OCI-M2 (cell line): ENCODE measurements at regions not wholly inside any gene's neighbourhood (a gene's known extent, or its start where the extent isn't known, plus 50 kb on each side); places are given as distances from the start of the nearest gene placed in this dataset.
"Not testable (repeated sequence)": the region's sequence is repeated elsewhere in the genome, so short reads cannot be mapped to it uniquely, and the experiment has no call there.

ENCODE experiments used
- DNase-seq: peaks from one replicate; lab custom pipeline; 2025; ENCODE audit not compliant: unreplicated experiment; lab: John Stamatoyannopoulos, UW

DNA sequence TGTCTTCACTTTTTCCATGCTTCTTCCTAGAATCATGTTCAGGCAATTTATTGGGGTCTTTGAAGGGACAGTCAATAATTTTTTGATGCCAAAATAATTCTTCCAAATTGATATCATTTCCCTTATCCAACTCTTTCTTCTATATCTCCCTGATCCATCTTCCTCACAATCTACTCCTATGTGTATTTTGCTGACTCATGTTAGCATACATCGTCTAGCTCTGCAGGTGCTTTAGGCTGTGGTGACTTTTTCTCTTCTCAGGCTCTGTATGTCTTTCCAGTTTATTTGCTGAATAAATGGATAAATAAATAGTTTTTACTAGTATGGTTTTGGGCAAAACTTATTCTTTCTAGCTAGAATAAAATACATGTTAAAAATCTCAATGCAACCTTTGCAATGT lies 1650.9 kb upstream of the TMEFF2 start:
- no peak for DNase-seq

DNA sequence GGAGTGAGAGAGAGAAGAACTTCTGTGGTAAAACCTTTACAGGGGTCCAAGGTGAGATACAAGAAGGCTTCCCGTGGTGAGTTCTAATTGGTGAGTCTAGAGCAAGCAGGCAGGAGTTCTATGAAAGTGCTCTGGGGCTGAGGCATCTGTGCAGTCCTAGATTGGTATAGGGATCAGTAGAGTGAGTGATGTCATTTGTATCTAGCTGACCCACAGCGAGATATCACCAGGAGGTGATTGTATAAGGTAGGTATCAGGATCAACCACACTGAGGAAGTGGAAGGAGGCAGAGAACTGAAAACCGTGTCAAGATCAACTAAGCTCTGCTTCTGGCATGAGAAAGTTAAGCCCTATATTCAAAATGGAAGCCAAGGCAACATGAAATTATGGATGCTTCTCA lies 1648.9 kb upstream of the TMEFF2 start:
- DNase-seq = no peak

DNA sequence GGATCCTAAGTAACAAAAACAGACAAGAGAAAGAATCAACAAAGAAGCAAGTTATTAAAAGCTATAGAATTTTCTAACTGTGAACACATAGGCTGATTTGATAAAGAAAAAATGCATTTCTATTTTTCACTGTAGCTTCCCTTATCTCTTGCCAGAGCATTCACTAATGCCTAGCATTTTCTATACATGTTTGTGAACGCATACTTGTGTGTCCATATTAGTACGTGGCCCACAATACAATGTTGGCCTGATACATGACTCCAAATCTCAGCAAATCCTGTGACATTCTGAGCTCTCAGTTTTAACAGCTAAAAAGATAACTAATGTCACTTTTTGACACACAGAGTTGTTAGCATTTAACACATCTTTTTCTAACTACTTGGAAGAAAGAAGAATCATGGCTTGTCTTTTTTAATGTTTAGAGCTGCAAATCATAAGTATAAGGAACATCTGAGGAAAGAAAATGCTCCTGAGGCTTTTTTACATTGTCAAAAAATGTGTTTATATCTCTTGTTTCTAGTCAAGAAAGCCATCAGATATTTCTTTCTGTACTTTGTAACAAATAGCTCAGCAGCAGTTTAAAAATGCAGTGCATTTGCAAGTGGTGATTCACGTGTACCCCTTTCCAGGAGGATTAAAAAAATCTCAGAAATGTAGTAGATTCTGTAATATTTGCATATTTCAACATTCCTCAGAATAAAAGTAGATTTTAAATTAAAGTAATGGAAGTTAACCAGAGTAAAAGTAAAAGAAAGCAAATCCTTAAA lies 1646.8 kb upstream of the TMEFF2 start:
- no peak for DNase-seq

DNA sequence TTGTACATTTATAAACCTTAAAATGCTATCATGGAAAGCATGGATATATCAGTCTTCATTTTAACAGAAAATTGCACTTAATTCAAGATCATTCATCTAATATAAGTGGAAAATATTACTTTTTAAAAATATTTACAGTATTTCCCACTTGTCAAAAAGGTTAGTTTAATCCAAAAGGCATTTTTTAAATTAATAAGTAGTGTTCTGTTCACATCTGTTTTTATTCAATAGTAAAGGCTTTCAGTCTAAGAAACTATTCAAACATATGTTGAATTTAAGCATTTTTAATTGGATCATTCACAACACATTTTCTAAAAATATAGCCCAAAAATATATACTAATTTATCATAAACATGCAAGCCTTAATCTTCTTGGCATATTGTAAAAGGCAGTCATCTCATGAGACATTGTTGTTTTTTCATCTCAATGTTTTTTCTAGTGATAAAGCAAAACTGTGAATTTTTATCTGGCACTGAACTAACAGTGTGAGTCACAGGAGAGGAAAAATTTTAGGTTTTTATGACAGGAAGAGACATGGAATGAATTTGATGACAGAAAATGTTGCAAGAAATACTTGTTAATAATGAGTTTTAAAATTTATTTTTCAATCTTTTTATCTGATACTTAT lies 1642.5 kb upstream of the TMEFF2 start:
- peak; percentile 65 for DNase-seq

DNA sequence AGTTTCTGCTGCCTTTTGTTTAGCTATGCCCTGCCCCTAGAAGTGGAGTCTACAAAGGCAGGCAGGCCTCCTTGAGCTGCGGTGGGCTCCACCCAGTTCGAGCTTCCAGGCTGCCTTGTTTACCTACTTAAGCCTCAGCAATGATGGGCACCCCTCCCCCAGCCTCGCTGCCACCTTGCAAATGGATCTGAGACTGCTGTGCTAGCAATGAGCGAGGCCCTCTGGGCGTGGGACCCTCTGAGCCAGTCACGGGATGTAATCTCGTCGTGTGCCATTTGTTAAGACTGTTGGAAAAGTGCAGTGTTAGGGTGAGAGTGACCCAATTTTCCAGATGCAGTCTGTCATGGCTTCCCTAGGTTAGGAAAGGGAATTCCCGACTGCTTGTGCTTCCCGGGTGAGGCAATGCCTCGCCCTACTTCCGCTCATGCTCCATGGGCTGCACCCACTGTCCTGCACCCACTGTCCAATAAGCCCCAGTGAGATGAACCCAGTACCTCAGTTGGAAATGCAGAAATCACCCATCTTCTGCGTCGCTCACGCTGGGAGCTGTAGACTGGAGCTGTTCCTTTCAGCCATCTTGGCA lies 1641.8 kb upstream of the TMEFF2 start:
- not testable (repeated sequence) for DNase-seq

DNA sequence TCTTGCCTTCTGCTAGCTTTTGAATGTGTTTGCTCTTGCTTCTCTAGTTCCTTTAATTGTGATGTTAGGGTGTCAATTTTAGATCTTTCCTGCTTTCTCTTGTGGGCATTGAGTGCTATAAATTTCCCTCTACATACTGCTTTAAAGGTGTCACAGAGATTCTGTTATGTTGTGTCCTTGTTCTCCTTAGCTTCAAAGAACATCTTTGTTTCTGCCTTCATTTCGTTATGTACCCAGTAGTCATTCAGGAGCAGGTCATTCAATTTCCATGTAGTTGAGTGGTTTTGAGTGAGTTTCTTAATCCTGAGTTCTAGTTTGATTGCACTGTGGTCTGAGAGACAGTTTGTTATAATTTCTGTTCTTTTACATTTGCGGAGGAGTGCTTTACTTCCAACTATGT lies 1639.2 kb upstream of the TMEFF2 start:
- not testable (repeated sequence) for DNase-seq

DNA sequence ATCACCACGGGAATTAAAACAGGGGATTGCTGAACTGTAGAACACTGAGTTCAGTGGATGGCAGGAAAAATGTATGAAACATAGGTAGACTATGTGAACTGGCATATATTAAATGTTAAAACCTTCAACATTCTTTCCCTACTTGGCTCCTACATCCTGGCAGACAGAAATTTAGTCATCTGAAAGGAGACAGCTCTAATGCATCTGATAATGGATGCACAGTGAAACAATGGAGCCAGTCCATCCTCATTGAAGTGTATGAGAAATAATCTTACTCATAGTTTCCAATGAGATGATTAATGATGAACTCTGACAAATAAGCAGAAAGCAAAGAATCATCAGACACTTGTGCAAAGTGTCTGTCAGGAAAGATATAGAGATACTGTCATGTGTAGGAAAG lies 1629.7 kb upstream of the TMEFF2 start:
- DNase-seq = no peak

DNA sequence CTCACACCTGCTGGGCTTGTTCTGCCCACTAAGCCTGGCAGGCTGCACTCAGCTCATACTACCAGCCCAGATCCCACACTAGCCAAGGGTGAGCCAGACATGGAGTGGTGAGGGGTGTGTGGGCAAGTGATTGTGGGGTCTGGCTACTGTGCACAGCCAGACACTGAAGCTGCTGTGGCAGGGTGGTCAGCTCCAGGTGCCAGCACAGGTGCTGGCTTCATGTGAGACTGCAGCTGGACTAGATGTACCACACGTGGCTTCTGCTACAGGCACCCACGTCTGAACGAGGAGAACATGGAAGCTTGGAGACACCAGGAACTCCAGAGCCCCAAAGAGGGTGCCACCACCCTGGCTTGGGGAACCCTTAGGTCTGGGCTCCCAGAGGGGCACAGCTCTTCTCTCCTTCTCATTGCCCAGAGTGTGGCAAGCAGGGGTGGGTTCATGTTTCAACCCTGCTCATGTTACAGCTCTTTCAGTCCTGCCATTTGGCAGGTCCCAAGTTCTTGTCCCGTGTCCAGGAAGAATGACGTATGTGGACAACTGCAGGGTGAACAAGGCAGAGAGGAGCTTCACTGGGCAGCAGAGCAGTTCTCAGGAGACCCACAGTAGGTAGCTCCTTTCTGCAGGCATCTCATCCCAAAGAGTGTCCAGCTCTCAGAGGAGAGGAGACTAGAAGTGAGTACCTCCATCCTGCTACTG lies 1624.2 kb upstream of the TMEFF2 start:
- DNase-seq = no peak

DNA sequence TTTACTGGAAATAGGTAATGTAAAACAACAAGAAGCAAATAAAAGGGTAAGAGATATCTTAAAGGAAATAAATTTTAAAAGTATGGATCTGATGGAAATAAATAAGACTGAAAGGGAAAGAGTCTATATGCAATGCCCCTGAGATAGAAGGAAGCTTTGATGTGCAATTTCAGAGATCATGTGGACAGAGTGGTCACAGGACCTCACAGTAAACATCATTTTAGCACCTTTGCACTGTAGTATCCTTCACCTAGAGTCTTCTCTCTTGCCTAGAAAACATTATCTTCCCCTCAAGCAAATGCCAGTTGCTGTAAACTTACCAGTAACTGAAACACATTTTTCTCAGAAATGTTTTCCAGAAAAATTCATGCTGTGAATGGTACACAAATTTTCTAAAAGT lies 1621.3 kb upstream of the TMEFF2 start:
- DNase-seq = no peak

DNA sequence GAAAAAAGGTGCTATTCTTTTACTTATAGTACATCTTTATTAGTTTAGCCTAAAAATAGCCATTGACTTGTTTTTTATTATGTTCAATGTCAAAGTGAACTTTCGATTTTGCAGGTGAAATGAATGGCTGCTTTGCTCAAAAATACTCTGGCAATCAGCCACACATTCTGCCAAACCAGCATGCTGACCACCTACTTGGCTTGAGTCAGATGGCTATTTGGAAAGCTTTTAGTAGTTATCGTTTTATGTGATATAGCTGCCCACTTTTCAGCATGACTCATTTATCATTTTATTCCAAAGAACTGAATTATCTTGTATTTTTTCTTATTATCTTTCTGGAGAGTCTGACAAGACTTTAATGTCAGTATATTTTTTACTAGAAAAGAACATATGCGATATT lies 1615.8 kb upstream of the TMEFF2 start:
- DNase-seq = no peak

GRCh38 chr2:193808877-193809276 lies 1614.1 kb upstream of the TMEFF2 start:
- no peak for DNase-seq

GRCh38 chr2:193806088-193806774 lies 1611.5 kb upstream of the TMEFF2 start:
- DNase-seq = no peak

- DNase-seq = no peak
Measured at GRCh38 chr2:193796847-193797246, 1602.1 kb upstream of the TMEFF2 start.

- DNase-seq = no peak
Measured at GRCh38 chr2:193793914-193794313, 1599.2 kb upstream of the TMEFF2 start.

GRCh38 chr2:193783681-193784080 lies 1588.9 kb upstream of the TMEFF2 start:
- no peak for DNase-seq

DNA sequence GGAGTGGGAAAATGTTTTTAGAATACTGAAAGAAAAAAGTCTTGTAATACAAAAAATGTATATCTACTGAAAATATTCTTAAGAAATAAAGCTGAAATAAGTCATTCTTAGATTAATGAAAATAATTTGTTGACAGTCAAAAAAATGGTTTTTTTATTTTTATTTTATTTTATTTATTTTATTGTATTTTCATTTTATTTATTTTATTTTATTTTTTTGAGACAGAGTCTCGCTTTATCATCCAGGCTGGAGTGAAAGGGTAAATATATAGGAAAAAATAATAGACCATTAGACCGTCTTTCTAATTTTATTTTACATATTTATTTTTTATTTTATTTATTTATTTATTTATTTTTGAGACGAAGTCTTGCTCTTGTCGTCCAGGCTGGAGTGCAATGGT lies 1583.6 kb upstream of the TMEFF2 start:
- no peak for DNase-seq

DNA sequence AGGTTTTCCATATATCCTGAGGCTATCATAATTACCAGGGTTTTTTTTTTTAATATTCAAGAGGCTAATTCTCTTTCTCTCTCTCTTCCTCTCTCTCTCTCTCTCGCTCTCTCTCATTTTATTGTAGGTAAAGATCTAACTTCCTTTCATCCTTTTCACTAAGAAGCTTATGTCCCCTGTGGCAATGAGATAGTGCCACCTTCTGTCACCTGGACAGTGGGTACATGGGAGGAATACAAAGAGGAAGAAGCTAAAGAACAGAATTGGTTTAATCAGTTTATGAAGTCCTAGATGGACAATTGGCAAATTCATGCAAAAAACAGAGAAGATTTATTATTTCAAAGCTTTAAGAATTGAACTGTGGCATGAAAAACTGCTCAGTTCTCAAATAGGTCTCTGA lies 1582.3 kb upstream of the TMEFF2 start:
- DNase-seq = no peak

GRCh38 chr2:193774166-193774565 lies 1579.4 kb upstream of the TMEFF2 start:
- no peak for DNase-seq

DNA sequence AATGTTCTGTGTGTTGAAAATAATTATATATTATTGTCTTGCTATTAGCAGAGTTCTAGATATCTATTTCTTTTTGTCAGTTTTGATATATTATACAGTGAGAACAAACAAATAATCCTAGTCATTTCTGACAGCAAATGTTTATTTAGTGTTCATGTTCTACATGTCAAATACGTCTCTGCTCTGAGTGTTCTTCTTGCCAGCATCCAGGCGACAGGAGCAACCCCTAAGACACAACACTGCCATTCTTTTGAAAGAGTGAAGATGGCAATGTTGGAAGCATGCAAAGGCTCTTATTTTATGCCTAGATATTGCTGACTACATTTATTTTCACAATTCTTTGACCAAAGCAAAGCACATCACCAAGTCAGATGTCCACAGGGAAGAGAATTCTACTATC lies 1556.6 kb upstream of the TMEFF2 start:
- no peak for DNase-seq

- no peak for DNase-seq
Measured at GRCh38 chr2:193749485-193749884, 1554.8 kb upstream of the TMEFF2 start.

DNA sequence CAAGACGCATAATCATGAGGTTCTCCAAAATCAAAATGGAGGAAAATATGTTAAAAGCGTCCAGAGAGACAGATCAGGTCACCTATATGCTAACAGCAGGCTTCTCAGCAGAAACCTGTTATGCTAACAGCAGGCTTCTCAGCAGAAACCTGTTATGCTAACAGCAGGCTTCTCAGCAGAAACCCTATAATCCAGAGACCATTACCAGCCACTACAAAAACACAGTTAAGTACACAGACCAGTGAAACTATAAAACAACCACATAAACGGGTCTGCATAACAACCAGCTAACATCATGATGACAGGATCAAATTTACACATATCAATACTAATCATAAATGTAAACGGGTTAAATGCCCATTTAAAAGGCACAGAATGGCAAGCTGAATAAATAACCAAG lies 1548.4 kb upstream of the TMEFF2 start:
- DNase-seq = no peak
